ENCODE measurements at regions not wholly inside any gene's neighbourhood (a gene's known extent, or its start where the extent isn't known, plus 50 kb on each side); places are given as distances from the start of the nearest gene placed in this dataset.
A peak's percentile ranks its signal among the peaks of the same experiment; 100 is the strongest.

- H3K36me3 ChIP-seq (ENCODE audit: insufficient read depth, low read length): no peaks in the 10 kb centered on the region
- Mint-ChIP-seq H3K27me3 (peaks cover 3 to 4% of the 10 kb centered on the region in 2 donors), H3K4me3 (no peak overlapping the region), H3K27ac (no peak overlapping the region), H3K4me1 (no peaks in the 10 kb centered on the region), H3K36me3 (no peaks in the 10 kb centered on the region), H3K9me3 (no peaks in the 10 kb centered on the region)
- ChIA-PET POLR2A (no interaction called here), CTCF (no interaction called here)
- H3K4me1 ChIP-seq (ENCODE audit: insufficient read depth, low read length): no peaks in the 10 kb centered on the region
- H3K27me3 ChIP-seq (ENCODE audit: insufficient read depth, low read length, poor library complexity, severe bottlenecking): no peaks in the 10 kb centered on the region
- no peak for DNase-seq
- no peak overlapping the region for H3K4me3 ChIP-seq (ENCODE audit: low read length)
- no peaks in the 10 kb centered on the region for H3K9me3 ChIP-seq (ENCODE audit: low read length)
- no peak overlapping the region for H3K27ac ChIP-seq (ENCODE audit: low read depth, low read length)
Measured at GRCh38 chr16:79981814-79982213, 381.3 kb upstream of the MAF start.

- POLR2A ChIA-PET: no interaction called here
- Mint-ChIP-seq H3K36me3 (no peaks in the 10 kb centered on the region), H3K9me3 (no peaks in the 10 kb centered on the region)
Measured at GRCh38 chr16:79980650-79981521, 380.3 kb upstream of the MAF start.

GRCh38 chr16:79977940-79978836 is 377.7 kb upstream of the MAF start:
- Histone ChIP-seq H3K36me3 (ENCODE audit: insufficient read depth, low read length) (no peaks in the 10 kb centered on the region), H3K27ac (ENCODE audit: low read depth, low read length) (no peak overlapping the region), H3K9me3 (ENCODE audit: low read length) (no peaks in the 10 kb centered on the region), H3K27me3 (ENCODE audit: insufficient read depth, low read length, poor library complexity, severe bottlenecking) (no peaks in the 10 kb centered on the region), H3K4me3 (ENCODE audit: low read length) (no peak overlapping the region), H3K4me1 (ENCODE audit: insufficient read depth, low read length) (no peaks in the 10 kb centered on the region)
- no peak for DNase-seq
- Mint-ChIP-seq H3K36me3 (no peaks in the 10 kb centered on the region), H3K4me3 (no peak overlapping the region), H3K27me3 (peaks cover 0 to 3% of the 10 kb centered on the region in 2 donors), H3K9me3 (no peaks in the 10 kb centered on the region), H3K27ac (no peak overlapping the region), H3K4me1 (no peaks in the 10 kb centered on the region)
- ChIA-PET POLR2A (no interaction called here), CTCF (no interaction called here)

More at GRCh38 chr16:79980650-79981521, 380.3 kb upstream of the MAF start:
- Histone ChIP-seq H3K4me3 (ENCODE audit: low read length) (no peak overlapping the region), H3K27me3 (ENCODE audit: insufficient read depth, low read length, poor library complexity, severe bottlenecking) (no peaks in the 10 kb centered on the region), H3K27ac (ENCODE audit: low read depth, low read length) (no peak overlapping the region), H3K9me3 (ENCODE audit: low read length) (no peaks in the 10 kb centered on the region), H3K36me3 (ENCODE audit: insufficient read depth, low read length) (no peaks in the 10 kb centered on the region), H3K4me1 (ENCODE audit: insufficient read depth, low read length) (no peaks in the 10 kb centered on the region)
- CTCF ChIA-PET: no interaction called here
- H3K27me3 Mint-ChIP-seq: peaks cover 0 to 3% of the 10 kb centered on the region in 2 donors
- no peak overlapping the region for H3K27ac Mint-ChIP-seq
- H3K4me1 Mint-ChIP-seq: no peaks in the 10 kb centered on the region
- no peak for DNase-seq
- H3K4me3 Mint-ChIP-seq: no peak overlapping the region

- Histone ChIP-seq H3K27ac (ENCODE audit: low read depth, low read length) (no peak overlapping the region), H3K4me1 (ENCODE audit: insufficient read depth, low read length) (no peaks in the 10 kb centered on the region), H3K4me3 (ENCODE audit: low read length) (no peak overlapping the region), H3K36me3 (ENCODE audit: insufficient read depth, low read length) (no peaks in the 10 kb centered on the region), H3K27me3 (ENCODE audit: insufficient read depth, low read length, poor library complexity, severe bottlenecking) (no peaks in the 10 kb centered on the region), H3K9me3 (ENCODE audit: low read length) (no peaks in the 10 kb centered on the region)
- POLR2A ChIA-PET: no interaction called here
- Mint-ChIP-seq H3K9me3 (no peaks in the 10 kb centered on the region), H3K27ac (no peak overlapping the region), H3K36me3 (no peaks in the 10 kb centered on the region), H3K4me1 (no peaks in the 10 kb centered on the region), H3K27me3 (peaks cover 2 to 4% of the 10 kb centered on the region in 2 donors), H3K4me3 (no peak overlapping the region)
- no peak for DNase-seq
- CTCF ChIA-PET: no interaction called here
Measured at GRCh38 chr16:79973320-79973719, 372.8 kb upstream of the MAF start.

GRCh38 chr16:79972053-79972704 is 371.6 kb upstream of the MAF start:
- no peaks in the 10 kb centered on the region for H3K36me3 Mint-ChIP-seq
- no peaks in the 10 kb centered on the region for H3K4me1 Mint-ChIP-seq
- no peak overlapping the region for H3K4me3 Mint-ChIP-seq
- no peaks in the 10 kb centered on the region for H3K9me3 ChIP-seq (ENCODE audit: low read length)
- H3K27me3 Mint-ChIP-seq: peaks cover 6 to 9% of the 10 kb centered on the region in 2 donors
- DNase-seq: no peak
- ChIA-PET POLR2A (no interaction called here), CTCF (no interaction called here)
- H3K27ac Mint-ChIP-seq: no peak overlapping the region
- H3K4me1 ChIP-seq (ENCODE audit: insufficient read depth, low read length): no peaks in the 10 kb centered on the region
- no peak overlapping the region for H3K4me3 ChIP-seq (ENCODE audit: low read length)
- peak overlapping the region; percentile 67 for H3K27ac ChIP-seq (ENCODE audit: low read depth, low read length)
- no peaks in the 10 kb centered on the region for H3K36me3 ChIP-seq (ENCODE audit: insufficient read depth, low read length)
- no peaks in the 10 kb centered on the region for H3K27me3 ChIP-seq (ENCODE audit: insufficient read depth, low read length, poor library complexity, severe bottlenecking)
- peaks cover 0 to 2% (median 0%) of the 10 kb centered on the region in 5 donors for H3K9me3 Mint-ChIP-seq

GRCh38 chr16:79971237-79971572 is 370.7 kb upstream of the MAF start:
- no peak overlapping the region for H3K4me3 Mint-ChIP-seq
- peaks cover 6 to 15% of the 10 kb centered on the region in 2 donors for H3K27me3 Mint-ChIP-seq
- H3K4me1 Mint-ChIP-seq: no peaks in the 10 kb centered on the region
- no peak overlapping the region for H3K27ac Mint-ChIP-seq
- peaks cover 0 to 2% (median 0%) of the 10 kb centered on the region in 5 donors for H3K9me3 Mint-ChIP-seq
- POLR2A ChIA-PET: no interaction called here
- no peak overlapping the region for H3K4me3 ChIP-seq (ENCODE audit: low read length)
- no peak for DNase-seq
- H3K4me1 ChIP-seq (ENCODE audit: insufficient read depth, low read length): no peaks in the 10 kb centered on the region
- CTCF ChIA-PET: no interaction called here
- H3K27ac ChIP-seq (ENCODE audit: low read depth, low read length): peak overlapping the region; percentile 67
- no peaks in the 10 kb centered on the region for H3K9me3 ChIP-seq (ENCODE audit: low read length)
- no peaks in the 10 kb centered on the region for H3K36me3 ChIP-seq (ENCODE audit: insufficient read depth, low read length)
- H3K27me3 ChIP-seq (ENCODE audit: insufficient read depth, low read length, poor library complexity, severe bottlenecking): no peaks in the 10 kb centered on the region
- H3K36me3 Mint-ChIP-seq: no peaks in the 10 kb centered on the region

GRCh38 chr16:79970551-79971236 is 370.2 kb upstream of the MAF start:
- Mint-ChIP-seq H3K36me3 (no peaks in the 10 kb centered on the region), H3K4me1 (no peaks in the 10 kb centered on the region), H3K4me3 (no peak overlapping the region), H3K27me3 (peaks cover 6 to 17% of the 10 kb centered on the region in 2 donors), H3K27ac (no peak overlapping the region), H3K9me3 (peaks cover 0 to 2% (median 0%) of the 10 kb centered on the region in 5 donors)
- no peak overlapping the region for H3K4me3 ChIP-seq (ENCODE audit: low read length)
- DNase-seq: no peak
- H3K9me3 ChIP-seq (ENCODE audit: low read length): no peaks in the 10 kb centered on the region
- no peaks in the 10 kb centered on the region for H3K27me3 ChIP-seq (ENCODE audit: insufficient read depth, low read length, poor library complexity, severe bottlenecking)
- H3K4me1 ChIP-seq (ENCODE audit: insufficient read depth, low read length): no peaks in the 10 kb centered on the region
- CTCF ChIA-PET: no interaction called here
- POLR2A ChIA-PET: no interaction called here
- H3K27ac ChIP-seq (ENCODE audit: low read depth, low read length): peak overlapping the region; percentile 67
- H3K36me3 ChIP-seq (ENCODE audit: insufficient read depth, low read length): no peaks in the 10 kb centered on the region

All from CD8-positive, alpha-beta memory T cell (primary cell).